MCF 10A (cell line): ENCODE measurements at regions not wholly inside any gene's neighbourhood (a gene's known extent, or its start where the extent isn't known, plus 50 kb on each side); places are given as distances from the start of the nearest gene placed in this dataset.

Source experiments
- BruUV-seq: library from RNA; stranded (reverse); fragments of 400-500 nt; replicated peaks from 2 replicates; lab custom pipeline; 2021; lab: Mats Ljungman, UMichigan
- CTCF ChIA-PET: fragments of 300-600 bp; sonication (Branson Sonifier 250); formaldehyde crosslinking; extraction: SDS; loops from one replicate; lab custom pipeline; 2021; ENCODE audit warnings: antibody characterized with exemption, inconsistent platforms; lab: Yijun Ruan, JAX
- POLR2A ChIA-PET: fragments of 300-600, 350-650 bp; sonication (Branson Sonifier 250); formaldehyde crosslinking; extraction: SDS; loops from one replicate; lab custom pipeline; 2020; ENCODE audit warnings: antibody characterized with exemption, inconsistent platforms; lab: Yijun Ruan, JAX
- DNase-seq: peaks from one replicate; pipeline ENCODE4 v3.0.0-alpha.2; 2018; ENCODE audit not compliant: unreplicated experiment
- H3K27ac Mint-ChIP-seq: one replicate; pipeline ENCODE4 v1.8.0; 2022; ENCODE audit warnings: mild to moderate bottlenecking, low read depth, mixed read lengths; ENCODE audit not compliant: unreplicated experiment
- H3K27me3 Mint-ChIP-seq: one replicate; pipeline ENCODE4 v1.8.0; 2022; ENCODE audit warnings: mixed read lengths; ENCODE audit not compliant: insufficient read depth, unreplicated experiment
- H3K36me3 Mint-ChIP-seq: one replicate; pipeline ENCODE4 v1.8.0; 2022; ENCODE audit warnings: mild to moderate bottlenecking, moderate library complexity, mixed read lengths; ENCODE audit not compliant: insufficient read depth, unreplicated experiment
- H3K4me1 Mint-ChIP-seq: one replicate; pipeline ENCODE4 v1.8.0; 2022; ENCODE audit warnings: mixed read lengths; ENCODE audit not compliant: insufficient read depth, unreplicated experiment
- H3K4me3 Mint-ChIP-seq: one replicate; pipeline ENCODE4 v1.8.0; 2022; ENCODE audit warnings: mild to moderate bottlenecking, moderate library complexity, mixed read lengths; ENCODE audit not compliant: unreplicated experiment
- H3K9me3 Mint-ChIP-seq: one replicate; pipeline ENCODE4 v1.8.0; 2022; ENCODE audit warnings: mixed read lengths; ENCODE audit not compliant: unreplicated experiment
- CTCF ChIP-seq: fragments of 200-600 bp; IDR thresholded peaks from one replicate; pipeline ENCODE4 v1.8.0; 2022; ENCODE audit warnings: antibody characterized with exemption, mild to moderate bottlenecking; ENCODE audit not compliant: unreplicated experiment
- intact Hi-C: fragments of 100-400 bp; cut with micrococcal nuclease; formaldehyde crosslinking; loops from 2 replicates; pipeline ENCODE4 v1.14.1; 2022

GRCh38 chr11:106384429-106384828 is 307.0 kb downstream of the AASDHPPT start:
- BruUV-seq, result no TSS peak
- no peaks in the 10 kb centered on the region for H3K27me3 Mint-ChIP-seq
- ChIA-PET POLR2A (no interaction called here), CTCF (interaction anchor here (0.9 kb wide), 1 partner anchor 1387 kb away, joined by 3 read pairs; no protein-coding TSS in a partner anchor)
- H3K36me3 Mint-ChIP-seq, result no peaks in the 10 kb centered on the region
- no peak overlapping the region for H3K27ac Mint-ChIP-seq
- no peaks in the 10 kb centered on the region for H3K9me3 Mint-ChIP-seq
- TF ChIP-seq CTCF, result no peak
- intact Hi-C loops, result no loop called here
- H3K4me1 Mint-ChIP-seq, result peaks cover 11% of the 10 kb centered on the region
- DNase-seq, result no peak
- no peak overlapping the region for H3K4me3 Mint-ChIP-seq

GRCh38 chr11:106386519-106386918 is 309.1 kb downstream of the AASDHPPT start:
- Mint-ChIP-seq H3K9me3 (no peaks in the 10 kb centered on the region), H3K27me3 (no peaks in the 10 kb centered on the region), H3K36me3 (peaks cover 3% of the 10 kb centered on the region), H3K4me3 (no peak overlapping the region), H3K4me1 (peaks cover 20% of the 10 kb centered on the region), H3K27ac (no peak overlapping the region)
- intact Hi-C loops, result no loop called here
- CTCF ChIA-PET, result no interaction called here
- no peak for TF ChIP-seq CTCF
- no TSS peak for BruUV-seq
- POLR2A ChIA-PET, result no interaction called here
- DNase-seq, result no peak

- intact Hi-C loops, result no loop called here
- Mint-ChIP-seq H3K9me3 (no peaks in the 10 kb centered on the region), H3K4me3 (no peak overlapping the region), H3K36me3 (peaks cover 4% of the 10 kb centered on the region), H3K4me1 (peaks cover 21% of the 10 kb centered on the region), H3K27me3 (no peaks in the 10 kb centered on the region), H3K27ac (no peak overlapping the region)
- ChIA-PET CTCF (no interaction called here), POLR2A (no interaction called here)
- no peak for TF ChIP-seq CTCF
- BruUV-seq, result no TSS peak
- no peak for DNase-seq
These were observed 311.6 kb downstream of the AASDHPPT start for GRCh38 chr11:106389101-106389500.

- Mint-ChIP-seq H3K27me3 (no peaks in the 10 kb centered on the region), H3K27ac (no peak overlapping the region), H3K4me1 (peaks cover 21% of the 10 kb centered on the region), H3K36me3 (peaks cover 4% of the 10 kb centered on the region), H3K9me3 (no peaks in the 10 kb centered on the region), H3K4me3 (no peak overlapping the region)
- intact Hi-C loops, result loop anchor here (10.0 kb wide), 1 partner anchor 315 kb away; no protein-coding TSS in a partner anchor
- BruUV-seq, result no TSS peak
- no peak for TF ChIP-seq CTCF
- DNase-seq, result no peak
- POLR2A ChIA-PET, result no interaction called here
- CTCF ChIA-PET, result interaction anchor here (1.0 kb wide), 1 partner anchor 10 kb away, joined by 5 read pairs; no protein-coding TSS in a partner anchor
These were observed 312.6 kb downstream of the AASDHPPT start for GRCh38 chr11:106390078-106390477.
